HG03521 (cell line): ENCODE measurements at regions not wholly inside any gene's neighbourhood (a gene's known extent, or its start where the extent isn't known, plus 50 kb on each side); places are given as distances from the start of the nearest gene placed in this dataset.

Source experiments
- ATAC-seq: cut with Tn5 transposase; IDR thresholded peaks from one replicate; pipeline ENCODE4 v1.9.1; 2021; ENCODE audit warnings: mild to moderate bottlenecking, moderate library complexity; ENCODE audit not compliant: unreplicated experiment

- no peak for ATAC-seq
These were observed 167.6 kb upstream of the MAP1B start for GRCh38 chr5:71939452-71940230.

DNA sequence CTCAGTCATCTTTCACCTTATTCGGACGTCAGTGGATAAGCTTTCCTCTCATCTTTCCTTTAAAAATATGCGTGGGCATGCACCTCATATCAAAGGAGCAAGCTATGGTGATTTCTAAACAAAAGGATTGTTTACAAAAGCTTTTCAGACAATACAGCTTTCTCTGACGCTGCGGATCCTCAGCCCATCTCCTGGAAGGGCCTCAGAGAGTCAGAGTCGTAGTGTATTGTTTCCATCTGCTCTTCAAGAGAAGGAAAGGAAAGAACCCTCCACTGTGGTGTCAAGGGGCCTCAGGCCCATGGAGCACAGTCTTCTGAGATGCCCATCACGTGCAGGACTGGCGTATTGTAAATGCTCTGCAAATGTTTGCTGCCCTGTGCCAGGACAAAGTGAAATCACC lies 163.4 kb upstream of the MAP1B start:
- ATAC-seq = no peak

GRCh38 chr5:71945436-71945835 lies 161.8 kb upstream of the MAP1B start:
- no peak for ATAC-seq

DNA sequence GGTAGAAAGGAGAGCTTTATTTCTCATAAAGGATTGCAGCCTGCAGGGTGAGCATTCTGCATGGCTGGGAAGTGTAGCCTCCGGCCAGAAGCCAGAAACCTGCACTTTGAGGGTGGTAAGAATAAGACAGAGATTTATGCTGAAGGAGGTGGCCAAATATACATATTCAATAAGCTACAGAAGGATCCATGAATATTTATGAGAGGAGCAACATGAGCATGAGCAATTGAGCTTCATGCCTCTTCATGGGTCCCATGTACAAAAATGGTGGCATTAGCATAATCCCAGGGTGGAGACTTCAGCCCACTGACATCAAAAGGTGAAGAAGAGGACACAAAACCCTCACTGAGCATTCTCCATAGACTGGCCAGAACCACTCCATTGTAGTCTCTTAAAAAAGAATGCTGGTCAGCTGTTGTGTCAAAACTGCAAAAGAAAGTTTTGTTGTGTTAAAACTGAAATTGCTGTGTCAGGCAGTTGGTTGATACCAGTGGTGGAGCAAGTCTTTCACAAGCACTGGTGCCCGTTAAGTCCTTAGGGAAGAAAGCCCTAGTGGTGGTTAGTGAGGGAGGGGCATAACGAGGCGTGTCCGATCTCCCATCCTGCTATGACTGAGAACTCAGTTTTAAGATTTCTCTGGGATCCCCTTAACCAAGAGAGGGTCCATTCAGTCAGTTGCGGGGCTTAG lies 160.8 kb upstream of the MAP1B start:
- no peak for ATAC-seq

DNA sequence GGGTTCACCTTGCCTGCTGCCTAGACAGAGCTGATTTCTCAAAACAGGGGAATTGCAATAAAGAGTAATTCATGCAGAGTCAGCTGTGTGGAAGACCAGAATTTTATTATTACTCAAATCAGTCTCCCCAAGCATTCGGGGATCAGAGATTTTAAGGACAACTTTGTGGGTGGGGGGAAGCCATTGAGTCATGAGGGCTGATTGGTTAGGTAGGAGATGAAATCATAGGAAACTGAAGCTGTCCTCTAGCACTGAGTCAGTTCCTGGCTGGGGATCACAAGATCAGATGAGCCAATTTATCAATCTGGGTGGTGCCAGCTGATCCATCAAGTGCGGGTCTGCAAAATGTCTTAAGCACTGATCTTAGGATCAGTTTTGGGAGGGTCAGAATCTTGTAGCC lies 159.1 kb upstream of the MAP1B start:
- ATAC-seq = no peak

GRCh38 chr5:71949772-71950171 lies 157.5 kb upstream of the MAP1B start:
- ATAC-seq = no peak

GRCh38 chr5:71953866-71954265 lies 153.4 kb upstream of the MAP1B start:
- no peak for ATAC-seq

- no peak for ATAC-seq
These were observed 152.9 kb upstream of the MAP1B start for GRCh38 chr5:71954329-71954728.

DNA sequence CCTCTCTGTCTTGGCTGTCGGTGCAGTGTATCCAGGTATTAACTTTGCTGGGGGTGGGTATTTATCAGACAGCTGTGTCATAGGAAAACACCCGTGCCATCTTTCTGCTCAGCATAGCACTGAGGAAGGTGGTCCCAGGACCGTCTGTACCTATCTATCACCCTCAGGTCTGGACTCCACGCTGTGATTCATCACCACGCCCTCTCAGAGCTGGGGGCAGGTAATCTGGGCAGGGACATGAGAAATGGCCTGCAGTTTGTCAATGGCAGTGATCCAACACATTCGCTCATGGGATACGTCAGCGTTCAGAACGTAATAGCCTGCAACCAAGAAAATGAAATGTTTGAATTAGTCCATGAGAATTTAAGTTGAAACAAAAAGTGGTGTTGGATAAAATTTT lies 151.6 kb upstream of the MAP1B start:
- no peak for ATAC-seq

- no peak for ATAC-seq
These were observed 149.9 kb upstream of the MAP1B start for GRCh38 chr5:71957292-71957898.

- no peak for ATAC-seq
These were observed 147.1 kb upstream of the MAP1B start for GRCh38 chr5:71960195-71960594.

- no peak for ATAC-seq
These were observed 145.5 kb upstream of the MAP1B start for GRCh38 chr5:71961786-71962185.

- ATAC-seq = no peak
These were observed 137.8 kb upstream of the MAP1B start for GRCh38 chr5:71969460-71969859.

DNA sequence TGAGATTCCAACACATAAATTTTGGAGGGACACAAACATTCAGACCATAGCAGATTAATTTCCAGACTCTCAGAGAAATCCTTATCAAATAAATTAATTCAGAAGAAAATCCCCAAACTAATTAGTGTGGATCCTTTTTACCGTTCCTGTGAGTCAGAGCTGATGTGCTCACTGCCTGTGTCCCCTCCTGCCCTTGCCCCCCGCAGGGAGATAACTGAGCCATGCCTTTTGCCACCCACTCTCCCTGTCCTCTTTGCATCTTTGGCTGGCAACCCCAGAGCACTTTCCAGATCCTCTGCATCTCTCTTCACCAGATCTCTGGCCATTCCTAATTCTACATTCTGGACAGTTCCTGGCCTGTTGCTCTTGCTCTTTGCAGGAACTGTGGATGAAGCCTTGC lies 135.4 kb upstream of the MAP1B start:
- ATAC-seq = no peak

DNA sequence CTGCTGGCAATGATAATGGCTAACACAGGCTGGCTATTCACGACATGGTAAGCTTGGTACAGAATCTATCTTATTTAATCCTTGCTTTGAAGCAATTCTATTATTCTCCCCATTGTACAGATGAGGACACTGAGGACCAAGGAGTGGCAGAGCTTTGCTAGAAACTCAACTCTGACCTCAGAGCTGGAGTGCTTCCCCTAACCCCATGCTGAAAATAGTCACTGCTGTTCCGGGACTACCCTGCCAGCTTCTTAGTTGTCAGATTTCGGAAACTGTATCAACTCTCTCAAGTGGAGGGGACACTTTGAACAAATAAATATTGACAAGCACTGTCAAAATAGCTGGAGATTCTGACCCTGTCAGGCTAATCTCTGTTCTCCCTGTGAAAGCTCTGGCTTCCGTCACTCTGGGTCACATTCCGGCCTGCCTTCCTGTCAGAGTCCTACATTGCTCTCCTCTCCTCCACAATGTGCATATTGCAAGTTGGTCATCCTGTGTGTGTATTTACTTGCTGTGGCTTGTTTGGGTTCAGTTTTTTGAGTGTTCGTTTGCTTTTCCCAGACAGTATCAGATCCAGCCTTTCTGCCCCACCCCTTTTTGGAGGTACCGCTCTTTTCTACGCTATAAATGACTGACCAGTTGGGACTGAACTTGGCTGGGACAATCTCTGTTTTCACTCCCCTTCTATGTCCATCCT lies 134.3 kb upstream of the MAP1B start:
- no peak for ATAC-seq

DNA sequence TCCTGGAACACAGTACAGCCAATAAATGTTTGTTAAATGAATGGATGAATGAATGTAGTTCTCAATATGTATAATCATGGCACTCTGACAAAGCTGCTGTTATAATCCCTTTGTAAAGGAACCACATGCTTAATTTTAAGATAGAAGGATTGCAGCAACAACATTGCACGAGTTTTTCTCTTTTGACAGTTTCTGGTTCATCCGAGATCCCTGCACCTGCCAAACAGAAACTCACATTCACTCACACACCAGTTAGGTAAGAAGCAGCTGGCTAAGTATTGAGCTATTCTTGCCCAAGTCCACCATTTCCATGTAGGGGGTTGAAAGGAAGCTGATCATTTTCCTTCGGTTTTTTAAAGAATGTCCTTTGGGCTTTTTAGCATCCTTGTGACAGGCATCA lies 133.7 kb upstream of the MAP1B start:
- no peak for ATAC-seq

DNA sequence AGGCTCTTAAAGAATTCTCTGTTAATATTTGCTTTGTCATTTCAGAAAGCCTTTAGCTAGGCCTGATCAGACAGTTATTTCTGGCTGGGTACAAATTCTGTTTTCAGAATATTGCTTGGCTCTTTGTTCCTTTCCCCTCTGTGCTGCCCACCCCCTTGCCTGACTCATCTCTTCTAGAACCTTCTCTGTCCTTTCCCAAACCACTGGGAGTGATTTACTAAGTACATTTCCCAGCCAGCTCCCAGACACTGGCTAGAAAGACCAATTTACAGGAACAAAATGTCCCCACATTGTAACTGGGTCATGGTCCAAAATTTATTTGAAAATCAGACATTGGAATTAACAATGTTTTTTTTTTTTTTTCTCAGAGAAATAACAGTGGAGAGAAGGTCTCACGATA lies 133.1 kb upstream of the MAP1B start:
- ATAC-seq = no peak

- no peak for ATAC-seq
These were observed 132.7 kb upstream of the MAP1B start for GRCh38 chr5:71974622-71975021.

DNA sequence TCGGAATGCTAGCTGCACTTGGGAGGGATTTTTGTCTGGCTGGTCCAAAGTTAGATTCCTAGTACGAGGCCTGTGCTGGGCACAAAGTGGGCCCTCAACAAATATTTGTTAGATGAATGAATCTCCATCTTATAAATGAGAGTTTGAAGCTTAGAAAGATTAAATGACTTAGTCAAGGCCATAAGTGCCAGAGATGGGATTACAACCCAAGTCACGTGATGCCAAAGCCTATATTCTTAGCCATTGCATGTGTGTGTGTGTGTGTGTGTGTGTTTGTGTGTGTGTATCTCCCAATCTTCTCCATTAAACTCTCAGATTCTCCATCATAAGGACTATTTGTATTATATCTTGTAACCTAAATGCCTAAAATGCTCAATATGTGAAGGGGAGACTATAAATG lies 130.8 kb upstream of the MAP1B start:
- no peak for ATAC-seq

DNA sequence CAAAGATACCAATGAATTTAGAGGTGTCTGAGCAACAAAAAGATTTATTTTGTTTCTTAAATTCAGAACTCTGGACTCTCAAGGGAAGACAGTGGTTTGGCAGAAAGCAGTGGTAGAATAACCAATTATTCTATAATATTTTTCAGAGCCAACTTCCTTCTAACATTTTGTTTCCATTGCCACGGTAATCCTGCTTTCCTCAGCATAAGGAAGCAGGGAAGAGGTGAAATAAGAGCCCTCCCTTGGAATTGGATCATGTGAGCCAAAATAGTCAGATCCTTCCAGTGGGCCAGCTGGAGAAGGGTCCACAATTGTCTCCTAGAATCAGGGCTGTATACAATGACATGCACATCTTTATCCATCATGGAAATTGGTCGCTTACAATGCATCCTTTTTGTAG lies 130.0 kb upstream of the MAP1B start:
- no peak for ATAC-seq

- no peak for ATAC-seq
These were observed 129.1 kb upstream of the MAP1B start for GRCh38 chr5:71978216-71978615.
